Astrocyte of the cerebellum (primary cell): ENCODE measurements at regions not wholly inside any gene's neighbourhood (a gene's known extent, or its start where the extent isn't known, plus 50 kb on each side); places are given as distances from the start of the nearest gene placed in this dataset.

ENCODE experiments used
- DNase-seq: peaks from one replicate; pipeline ENCODE4 v3.0.0-alpha.2; 2011; ENCODE audit warnings: low read depth
- H3K4me3 ChIP-seq: 2 replicates; pipeline ENCODE4 v1.5.1; 2011; ENCODE audit warnings: mild to moderate bottlenecking, low read depth, low read length, moderate library complexity
- CTCF ChIP-seq: IDR thresholded peaks from 2 replicates; pipeline ENCODE4 v1.5.1; 2012; ENCODE audit warnings: low read length, low read depth, moderate library complexity, mild to moderate bottlenecking; ENCODE audit errors: missing control alignments
- in situ Hi-C: cut with HindIII; loops from 2 replicates; pipeline ENCODE4 v1.10.0; 2017; ENCODE audit warnings: low sequenced_read_pairs

GRCh38 chr7:142375710-142376313 is 118.0 kb upstream of the PRSS58 start:
- no peak overlapping the region for H3K4me3 ChIP-seq
- in situ Hi-C loops = no loop called here
- TF ChIP-seq CTCF = no peak
- no peak for DNase-seq

- DNase-seq = no peak
- no peak for TF ChIP-seq CTCF
- H3K4me3 ChIP-seq = no peak overlapping the region
- in situ Hi-C loops = no loop called here
These were observed 114.9 kb upstream of the PRSS58 start for GRCh38 chr7:142372727-142373126.

GRCh38 chr7:142371586-142372377 is 113.9 kb upstream of the PRSS58 start:
- in situ Hi-C loops = no loop called here
- DNase-seq = no peak
- H3K4me3 ChIP-seq = no peak overlapping the region
- TF ChIP-seq CTCF = no peak

- TF ChIP-seq CTCF = no peak
- DNase-seq = no peak
- no peak overlapping the region for H3K4me3 ChIP-seq
- in situ Hi-C loops = no loop called here
These were observed 107.6 kb upstream of the PRSS58 start for GRCh38 chr7:142365410-142365842.

GRCh38 chr7:142364551-142364950 is 106.7 kb upstream of the PRSS58 start:
- TF ChIP-seq CTCF = no peak
- in situ Hi-C loops = no loop called here
- no peak overlapping the region for H3K4me3 ChIP-seq
- no peak for DNase-seq

GRCh38 chr7:142362349-142362748 is 104.5 kb upstream of the PRSS58 start:
- no peak for TF ChIP-seq CTCF
- H3K4me3 ChIP-seq = no peak overlapping the region
- DNase-seq = no peak
- in situ Hi-C loops = no loop called here
